Neural cell (in vitro differentiated cells): ENCODE measurements at regions not wholly inside any gene's neighbourhood (a gene's known extent, or its start where the extent isn't known, plus 50 kb on each side); places are given as distances from the start of the nearest gene placed in this dataset.
"Not testable (repeated sequence)": the region's sequence is repeated elsewhere in the genome, so short reads cannot be mapped to it uniquely, and the experiment has no call there.

Source experiments
- H2AFZ ChIP-seq: fragments of 200-600, 300-800 bp; sonication (generic), shearing (Covaris generic); 2 replicates; pipeline ENCODE4 v1.6.0; 2014; ENCODE audit warnings: low read depth, mild to moderate bottlenecking, antibody characterized with exemption, low read length, moderate library complexity
- H3F3A ChIP-seq: fragments of 200-600 bp; shearing (Covaris generic); 2 replicates; pipeline ENCODE4 v1.6.1; 2016; ENCODE audit warnings: mild to moderate bottlenecking, moderate library complexity, mixed read lengths, antibody characterized with exemption, low read length; ENCODE audit not compliant: insufficient read depth, poor library complexity, severe bottlenecking
- H3K27ac ChIP-seq: fragments of 200-600, 300-800 bp; sonication (generic), shearing (Covaris generic); 2 replicates; pipeline ENCODE4 v1.5.1; 2014; ENCODE audit warnings: mild to moderate bottlenecking, low read length, moderate library complexity
- H3K27me3 ChIP-seq: fragments of 300-800, 200-600 bp; sonication (generic), shearing (Covaris generic); 2 replicates; pipeline ENCODE4 v1.6.0; 2014; ENCODE audit warnings: mild to moderate bottlenecking, low read depth, low read length, moderate library complexity; ENCODE audit not compliant: insufficient read depth
- H3K36me3 ChIP-seq: fragments of 300-800, 200-600 bp; sonication (generic), shearing (Covaris generic); 2 replicates; pipeline ENCODE4 v1.5.1; 2014; ENCODE audit warnings: mild to moderate bottlenecking, antibody characterized with exemption, low read length, moderate library complexity; ENCODE audit not compliant: insufficient read depth
- H3K4me2 ChIP-seq: fragments of 300-800, 200-600 bp; sonication (generic), shearing (Covaris generic); 2 replicates; pipeline ENCODE4 v1.6.0; 2014; ENCODE audit warnings: mild to moderate bottlenecking, low read length
- H3K4me3 ChIP-seq: fragments of 300-800, 200-600 bp; sonication (generic), shearing (Covaris generic); 2 replicates; pipeline ENCODE4 v1.5.1; 2014; ENCODE audit warnings: mild to moderate bottlenecking, low read length, moderate library complexity
- H3K79me2 ChIP-seq: fragments of 200-600 bp; shearing (Covaris generic); replicated peaks from 2 replicates; pipeline ENCODE4 v1.6.0; 2014; ENCODE audit warnings: mild to moderate bottlenecking, low read length, moderate library complexity; ENCODE audit not compliant: insufficient read depth
- H3K9ac ChIP-seq: fragments of 300-800, 200-600 bp; sonication (generic), shearing (Covaris generic); 2 replicates; pipeline ENCODE4 v1.6.1; 2016; ENCODE audit warnings: mild to moderate bottlenecking, low read length, mixed read lengths
- H3K9me2 ChIP-seq: fragments of 200-600 bp; shearing (Covaris generic); 2 replicates; pipeline ENCODE4 v1.6.1; 2016; ENCODE audit warnings: mild to moderate bottlenecking, low read length, mixed read lengths; ENCODE audit not compliant: insufficient read depth
- H3K9me3 ChIP-seq: fragments of 200-600, 300-800 bp; sonication (generic), shearing (Covaris generic); 2 replicates; pipeline ENCODE4 v1.6.1; 2016; ENCODE audit warnings: mild to moderate bottlenecking, mixed run types, low read length, moderate library complexity, mixed read lengths
- H4K20me1 ChIP-seq: fragments of 200-600 bp; shearing (Covaris generic); 2 replicates; pipeline ENCODE4 v1.6.1; 2016; ENCODE audit warnings: mild to moderate bottlenecking, mixed run types; ENCODE audit not compliant: insufficient read depth
- CTCF ChIP-seq: fragments of 450-650 bp; IDR thresholded peaks from 2 replicates; pipeline ENCODE4 v1.5.1; 2014; ENCODE audit warnings: antibody characterized with exemption, mild to moderate bottlenecking, moderate library complexity; ENCODE audit not compliant: poor library complexity, severe bottlenecking
- EP300 ChIP-seq: fragments of 450-650 bp; conservative IDR thresholded peaks from 2 replicates; pipeline ENCODE4 v1.6.1; 2014; ENCODE audit warnings: antibody characterized with exemption, mild to moderate bottlenecking, moderate library complexity; ENCODE audit not compliant: poor library complexity, severe bottlenecking
- MXI1 ChIP-seq: fragments of 450-650 bp; conservative IDR thresholded peaks from 2 replicates; pipeline ENCODE4 v1.6.1; 2014; ENCODE audit warnings: antibody characterized with exemption, mild to moderate bottlenecking; ENCODE audit not compliant: poor library complexity, severe bottlenecking
- POLR2AphosphoS5 ChIP-seq: IDR thresholded peaks from 2 replicates; pipeline ENCODE4 v1.6.1; 2012
- RAD21 ChIP-seq: fragments of 450-650 bp; conservative IDR thresholded peaks from 2 replicates; pipeline ENCODE4 v1.6.1; 2014; ENCODE audit warnings: antibody characterized with exemption, mild to moderate bottlenecking, moderate library complexity
- REST ChIP-seq: IDR thresholded peaks from 2 replicates; pipeline ENCODE4 v1.6.1; 2012; ENCODE audit warnings: borderline replicate concordance
- SMC3 ChIP-seq: fragments of 450-650 bp; conservative IDR thresholded peaks from 2 replicates; pipeline ENCODE4 v1.6.1; 2014; ENCODE audit warnings: antibody characterized with exemption, mild to moderate bottlenecking, moderate library complexity; ENCODE audit not compliant: poor library complexity
- TAF1 ChIP-seq: IDR thresholded peaks from 2 replicates; pipeline ENCODE4 v1.6.1; 2012; ENCODE audit warnings: low read depth

GRCh38 chr2:49309461-49309860 lies 155.1 kb upstream of the FSHR start:
- H3K4me2 ChIP-seq, result no peak overlapping the region
- H3K36me3 ChIP-seq, result no peaks in the 10 kb centered on the region
- H3K27me3 ChIP-seq, result no peaks in the 10 kb centered on the region
- H3K9me2 ChIP-seq, result no peaks in the 10 kb centered on the region
- H3K4me3 ChIP-seq, result no peak overlapping the region
- no peak overlapping the region for H3K27ac ChIP-seq
- TF ChIP-seq MXI1 (no peak), RAD21 (no peak), SMC3 (no peak), TAF1 (no peak), EP300 (no peak), POLR2AphosphoS5 (no peak), REST (no peak)
- H2AFZ ChIP-seq, result no peak overlapping the region
- H3K79me2 ChIP-seq, result no peaks in the 10 kb centered on the region
- no peaks in the 10 kb centered on the region for H4K20me1 ChIP-seq
- no peak overlapping the region for H3K9ac ChIP-seq
- no peaks in the 10 kb centered on the region for H3F3A ChIP-seq
- H3K9me3 ChIP-seq, result no peaks in the 10 kb centered on the region

- no peak for TF ChIP-seq CTCF
- TF ChIP-seq EP300, result no peak
- TF ChIP-seq RAD21, result no peak
- no peak for TF ChIP-seq REST
- no peak for TF ChIP-seq POLR2AphosphoS5
- no peaks in the 10 kb centered on the region for H3K36me3 ChIP-seq
- H3K79me2 ChIP-seq, result no peaks in the 10 kb centered on the region
- no peaks in the 10 kb centered on the region for H3K27me3 ChIP-seq
- H3K9me3 ChIP-seq, result no peaks in the 10 kb centered on the region
- H3K4me2 ChIP-seq, result no peak overlapping the region
- no peak overlapping the region for H2AFZ ChIP-seq
- no peak overlapping the region for H3K4me3 ChIP-seq
- H3F3A ChIP-seq, result no peaks in the 10 kb centered on the region
- no peaks in the 10 kb centered on the region for H3K9me2 ChIP-seq
- H4K20me1 ChIP-seq, result no peaks in the 10 kb centered on the region
- H3K27ac ChIP-seq, result no peak overlapping the region
- H3K9ac ChIP-seq, result no peak overlapping the region
Measured at GRCh38 chr2:49306925-49307324, 152.6 kb upstream of the FSHR start.

- not testable (repeated sequence) for H3F3A ChIP-seq, H3K4me2 ChIP-seq, H3K27ac ChIP-seq, H3K4me3 ChIP-seq, H3K9me3 ChIP-seq, H3K9ac ChIP-seq, H4K20me1 ChIP-seq, H3K36me3 ChIP-seq, H3K79me2 ChIP-seq, H3K27me3 ChIP-seq, H3K9me2 ChIP-seq, H2AFZ ChIP-seq
Measured at GRCh38 chr2:49298693-49299092, 144.4 kb upstream of the FSHR start.
